ENCODE measurements at regions not wholly inside any gene's neighbourhood (a gene's known extent, or its start where the extent isn't known, plus 50 kb on each side); places are given as distances from the start of the nearest gene placed in this dataset.

- no peak for TF ChIP-seq E2F4 (IDR thresholded peaks at IDR 0.05; ENCODE audit: low read depth, low read length)
- no peak for TF ChIP-seq BACH1 (IDR thresholded peaks at IDR 0.05; ENCODE audit: borderline replicate concordance)
- peak; percentile 49 to 63; a peak in 1 of 4 replicates for TF ChIP-seq EP300 (IDR thresholded peaks at IDR 0.05; ENCODE audit: borderline replicate concordance in 1 of 2, control insufficient read depth in 1 of 2, low read depth in 2 of 2, low read length in 2 of 2)
- TF ChIP-seq E2F8 (IDR thresholded peaks at IDR 0.05; ENCODE audit: low read depth, partially characterized antibody), result no peak
- TF ChIP-seq KLF5 (IDR thresholded peaks at IDR 0.05; ENCODE audit: partially characterized antibody), result no peak
- TF ChIP-seq BRCA1 (IDR thresholded peaks at IDR 0.05; ENCODE audit: low read depth, low read length), result no peak
- TF ChIP-seq ZZZ3 (IDR thresholded peaks at IDR 0.05; ENCODE audit: control insufficient read depth, insufficient read length, low read depth), result no peak
- TF ChIP-seq SMC3 (IDR thresholded peaks at IDR 0.05; ENCODE audit: borderline replicate concordance, low read length), result 0 out of 2 replicates have a peak, but pooled peaks have one; percentile 1
- TF ChIP-seq JUND (IDR thresholded peaks at IDR 0.05; ENCODE audit: low read depth, low read length), result no peak
- TF ChIP-seq USF2 (IDR thresholded peaks at IDR 0.05; ENCODE audit: borderline replicate concordance, low read depth, low read length), result no peak
- no peak for TF ChIP-seq POLR2AphosphoS2 (IDR thresholded peaks at IDR 0.05; ENCODE audit: low read depth, low read length)
- no peak for TF ChIP-seq POLR2A (IDR thresholded peaks at IDR 0.05; ENCODE audit: low read depth, low read length)
- peak; percentile 96; the same call in 1 of the 2 replicates for TF ChIP-seq ESRRA (IDR thresholded peaks at IDR 0.05; ENCODE audit: low read length)
- TF ChIP-seq ETV6 (conservative IDR thresholded peaks at IDR 0.05 in 1 of 2, IDR thresholded peaks at IDR 0.05 in 1 of 2; ENCODE audit: borderline replicate concordance in 1 of 2, low read depth in 1 of 2), result peak in 1 of 2 experiments; percentile 71; a peak in 1 of 4 replicates
- TF ChIP-seq ZNF24 (IDR thresholded peaks at IDR 0.05), result peak; percentile 55; the same call in 1 of the 2 replicates
- TF ChIP-seq MYC (IDR thresholded peaks at IDR 0.05; ENCODE audit: insufficient read depth, insufficient read length, insufficient replicate concordance, low read length, severe bottlenecking), result no peak
- no peak for TF ChIP-seq SUPT20H (IDR thresholded peaks at IDR 0.05; ENCODE audit: borderline replicate concordance, control insufficient read depth, low read depth, low read length)
- no peak for TF ChIP-seq CHD1 (IDR thresholded peaks at IDR 0.05; ENCODE audit: low read depth, low read length)
- TF ChIP-seq TBL1XR1 (IDR thresholded peaks at IDR 0.05; ENCODE audit: low read depth, low read length), result no peak
- TF ChIP-seq EED (IDR thresholded peaks at IDR 0.05; ENCODE audit: low read depth), result peak; percentile 80
- TF ChIP-seq RBBP5 (conservative IDR thresholded peaks at IDR 0.05), result no peak
- TF ChIP-seq ZSCAN29 (IDR thresholded peaks at IDR 0.05), result no peak
- TF ChIP-seq RFX5 (IDR thresholded peaks at IDR 0.05; ENCODE audit: low read depth, low read length), result no peak
- no peak for TF ChIP-seq NR2C2 (IDR thresholded peaks at IDR 0.05; ENCODE audit: borderline replicate concordance, control insufficient read depth, insufficient read length, low read depth)
Observed at GRCh38 chr7:41134300-41135255, 568.3 kb downstream of the INHBA start (continued).

Data from GM12878 (cell line).